HepG2 (cell line): ENCODE measurements at regions not wholly inside any gene's neighbourhood (a gene's known extent, or its start where the extent isn't known, plus 50 kb on each side); places are given as distances from the start of the nearest gene placed in this dataset.

Source experiments
- EZH2 ChIP-seq: conservative IDR thresholded peaks from 2 replicates; pipeline ENCODE4 v1.6.1; 2012; ENCODE audit warnings: mild to moderate bottlenecking, low read depth, low read length, moderate library complexity
- SMC3 ChIP-seq: IDR thresholded peaks from 2 replicates; pipeline ENCODE4 v1.6.1; 2011; ENCODE audit warnings: low read length, improper control_type of control experiment
- TGIF2 ChIP-seq: IDR thresholded peaks from 2 replicates; pipeline ENCODE4 v1.6.1; 2016; ENCODE audit warnings: control low read depth, missing compliant biosample characterization
- ZBTB33 ChIP-seq: sonication (generic); formaldehyde crosslinking; IDR thresholded peaks from 2 replicates; pipeline ENCODE4 v1.4.0; 2020; ENCODE audit warnings: missing genetic modification reagents

- TF ChIP-seq EZH2 (no peak), SMC3 (no peak), TGIF2 (CRISPR knock-in tag) (no peak), ZBTB33 (CRISPR knock-in tag) (no peak)
Observed at GRCh38 chr6:21968411-21968810, 328.4 kb downstream of the PRL start.
